ENCODE measurements at regions not wholly inside any gene's neighbourhood (a gene's known extent, or its start where the extent isn't known, plus 50 kb on each side); places are given as distances from the start of the nearest gene placed in this dataset.

- TF ChIP-seq JUND (CRISPR knock-in tag; IDR thresholded peaks at IDR 0.05) (peak; percentile 51; the same call in 1 of the 2 replicates), REL (CRISPR knock-in tag; conservative IDR thresholded peaks at IDR 0.05) (no peak), ZBTB21 (CRISPR knock-in tag; IDR thresholded peaks at IDR 0.05) (no peak), ETV5 (CRISPR knock-in tag; IDR thresholded peaks at IDR 0.05; ENCODE audit: borderline replicate concordance) (peak; percentile 27; the same call in 1 of the 2 replicates), ZNF572 (CRISPR knock-in tag; IDR thresholded peaks at IDR 0.05) (peak; percentile 88), ZNF251 (CRISPR knock-in tag; IDR thresholded peaks at IDR 0.05) (peak; percentile 90; the same call in 1 of the 2 replicates), TBP (CRISPR knock-in tag; IDR thresholded peaks at IDR 0.05) (no peak), TGIF2 (CRISPR knock-in tag; IDR thresholded peaks at IDR 0.05) (0 out of 2 replicates have a peak, but pooled peaks have one; percentile 76), ZNF276 (CRISPR knock-in tag; IDR thresholded peaks at IDR 0.05; ENCODE audit: low read depth) (0 out of 2 replicates have a peak, but pooled peaks have one; percentile 55), TMF1 (CRISPR knock-in tag; IDR thresholded peaks at IDR 0.05; ENCODE audit: low read depth) (0 out of 2 replicates have a peak, but pooled peaks have one; percentile 54), ZNF550 (CRISPR knock-in tag; IDR thresholded peaks at IDR 0.05; ENCODE audit: borderline replicate concordance) (no peak), STAG1 (CRISPR knock-in tag; IDR thresholded peaks at IDR 0.05) (peak; percentile 100), THAP9 (CRISPR knock-in tag; IDR thresholded peaks at IDR 0.05; ENCODE audit: borderline replicate concordance) (peak; percentile 76; the same call in 1 of the 2 replicates), KLF11 (CRISPR knock-in tag; IDR thresholded peaks at IDR 0.05) (0 out of 2 replicates have a peak, but pooled peaks have one; percentile 67), SOX6 (IDR thresholded peaks at IDR 0.05) (no peak), SOX6 (CRISPR knock-in tag; IDR thresholded peaks at IDR 0.05) (peak; percentile 40; the same call in 1 of the 2 replicates)
- TF ChIP-seq, protein P1, sequence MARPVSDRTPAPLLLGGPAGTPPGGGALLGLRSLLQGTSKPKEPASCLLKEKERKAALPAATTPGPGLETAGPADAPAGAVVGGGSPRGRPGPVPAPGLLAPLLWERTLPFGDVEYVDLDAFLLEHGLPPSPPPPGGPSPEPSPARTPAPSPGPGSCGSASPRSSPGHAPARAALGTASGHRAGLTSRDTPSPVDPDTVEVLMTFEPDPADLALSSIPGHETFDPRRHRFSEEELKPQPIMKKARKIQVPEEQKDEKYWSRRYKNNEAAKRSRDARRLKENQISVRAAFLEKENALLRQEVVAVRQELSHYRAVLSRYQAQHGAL (CRISPR knock-in tag; IDR thresholded peaks at IDR 0.05; ENCODE audit: not compliant biosample characterization) = peak; percentile 49
- TF ChIP-seq, protein P2, sequence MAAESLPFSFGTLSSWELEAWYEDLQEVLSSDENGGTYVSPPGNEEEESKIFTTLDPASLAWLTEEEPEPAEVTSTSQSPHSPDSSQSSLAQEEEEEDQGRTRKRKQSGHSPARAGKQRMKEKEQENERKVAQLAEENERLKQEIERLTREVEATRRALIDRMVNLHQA (CRISPR knock-in tag; IDR thresholded peaks at IDR 0.05) = no peak
- TF ChIP-seq, protein P3, sequence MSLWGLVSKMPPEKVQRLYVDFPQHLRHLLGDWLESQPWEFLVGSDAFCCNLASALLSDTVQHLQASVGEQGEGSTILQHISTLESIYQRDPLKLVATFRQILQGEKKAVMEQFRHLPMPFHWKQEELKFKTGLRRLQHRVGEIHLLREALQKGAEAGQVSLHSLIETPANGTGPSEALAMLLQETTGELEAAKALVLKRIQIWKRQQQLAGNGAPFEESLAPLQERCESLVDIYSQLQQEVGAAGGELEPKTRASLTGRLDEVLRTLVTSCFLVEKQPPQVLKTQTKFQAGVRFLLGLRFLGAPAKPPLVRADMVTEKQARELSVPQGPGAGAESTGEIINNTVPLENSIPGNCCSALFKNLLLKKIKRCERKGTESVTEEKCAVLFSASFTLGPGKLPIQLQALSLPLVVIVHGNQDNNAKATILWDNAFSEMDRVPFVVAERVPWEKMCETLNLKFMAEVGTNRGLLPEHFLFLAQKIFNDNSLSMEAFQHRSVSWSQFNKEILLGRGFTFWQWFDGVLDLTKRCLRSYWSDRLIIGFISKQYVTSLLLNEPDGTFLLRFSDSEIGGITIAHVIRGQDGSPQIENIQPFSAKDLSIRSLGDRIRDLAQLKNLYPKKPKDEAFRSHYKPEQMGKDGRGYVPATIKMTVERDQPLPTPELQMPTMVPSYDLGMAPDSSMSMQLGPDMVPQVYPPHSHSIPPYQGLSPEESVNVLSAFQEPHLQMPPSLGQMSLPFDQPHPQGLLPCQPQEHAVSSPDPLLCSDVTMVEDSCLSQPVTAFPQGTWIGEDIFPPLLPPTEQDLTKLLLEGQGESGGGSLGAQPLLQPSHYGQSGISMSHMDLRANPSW (CRISPR knock-in tag; IDR thresholded peaks at IDR 0.05; ENCODE audit: borderline replicate concordance) = no peak
- TF ChIP-seq, protein P4, sequence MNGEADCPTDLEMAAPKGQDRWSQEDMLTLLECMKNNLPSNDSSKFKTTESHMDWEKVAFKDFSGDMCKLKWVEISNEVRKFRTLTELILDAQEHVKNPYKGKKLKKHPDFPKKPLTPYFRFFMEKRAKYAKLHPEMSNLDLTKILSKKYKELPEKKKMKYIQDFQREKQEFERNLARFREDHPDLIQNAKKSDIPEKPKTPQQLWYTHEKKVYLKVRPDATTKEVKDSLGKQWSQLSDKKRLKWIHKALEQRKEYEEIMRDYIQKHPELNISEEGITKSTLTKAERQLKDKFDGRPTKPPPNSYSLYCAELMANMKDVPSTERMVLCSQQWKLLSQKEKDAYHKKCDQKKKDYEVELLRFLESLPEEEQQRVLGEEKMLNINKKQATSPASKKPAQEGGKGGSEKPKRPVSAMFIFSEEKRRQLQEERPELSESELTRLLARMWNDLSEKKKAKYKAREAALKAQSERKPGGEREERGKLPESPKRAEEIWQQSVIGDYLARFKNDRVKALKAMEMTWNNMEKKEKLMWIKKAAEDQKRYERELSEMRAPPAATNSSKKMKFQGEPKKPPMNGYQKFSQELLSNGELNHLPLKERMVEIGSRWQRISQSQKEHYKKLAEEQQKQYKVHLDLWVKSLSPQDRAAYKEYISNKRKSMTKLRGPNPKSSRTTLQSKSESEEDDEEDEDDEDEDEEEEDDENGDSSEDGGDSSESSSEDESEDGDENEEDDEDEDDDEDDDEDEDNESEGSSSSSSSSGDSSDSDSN (CRISPR knock-in tag; IDR thresholded peaks at IDR 0.05) = peak; percentile 37; the same call in 1 of the 2 replicates
Measured at GRCh38 chr20:33933469-33933909, 60.2 kb upstream of the RALY start (continued).
